ENCODE measurements at regions not wholly inside any gene's neighbourhood (a gene's known extent, or its start where the extent isn't known, plus 50 kb on each side); places are given as distances from the start of the nearest gene placed in this dataset.

DNA sequence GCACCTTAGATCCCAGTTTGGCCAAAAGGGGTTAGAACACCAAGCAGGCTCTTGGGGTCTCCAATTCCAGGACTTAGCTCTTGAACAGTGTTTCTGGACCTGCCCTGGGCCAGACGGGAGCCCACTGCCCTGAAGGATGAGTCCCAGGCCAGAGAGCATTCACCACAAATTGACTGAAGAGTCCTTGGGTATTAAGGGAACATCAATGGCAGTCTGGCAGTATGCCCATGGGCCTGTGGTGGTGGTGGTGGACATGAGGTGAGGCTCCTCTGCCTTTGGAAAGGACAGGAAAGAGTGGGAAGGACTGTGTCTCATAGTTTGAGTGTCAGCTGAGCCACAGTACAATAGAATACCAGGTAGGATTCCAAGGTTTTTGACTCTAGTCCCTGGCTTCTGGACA, 960.0 kb downstream of the DIPK2A start:
- ChIA-PET POLR2A (no interaction called here), CTCF (interaction anchor here (0.8 kb wide), 1 partner anchor 8 kb away, joined by 4 read pairs; no protein-coding TSS in a partner anchor)
- TF ChIP-seq, protein P1, sequence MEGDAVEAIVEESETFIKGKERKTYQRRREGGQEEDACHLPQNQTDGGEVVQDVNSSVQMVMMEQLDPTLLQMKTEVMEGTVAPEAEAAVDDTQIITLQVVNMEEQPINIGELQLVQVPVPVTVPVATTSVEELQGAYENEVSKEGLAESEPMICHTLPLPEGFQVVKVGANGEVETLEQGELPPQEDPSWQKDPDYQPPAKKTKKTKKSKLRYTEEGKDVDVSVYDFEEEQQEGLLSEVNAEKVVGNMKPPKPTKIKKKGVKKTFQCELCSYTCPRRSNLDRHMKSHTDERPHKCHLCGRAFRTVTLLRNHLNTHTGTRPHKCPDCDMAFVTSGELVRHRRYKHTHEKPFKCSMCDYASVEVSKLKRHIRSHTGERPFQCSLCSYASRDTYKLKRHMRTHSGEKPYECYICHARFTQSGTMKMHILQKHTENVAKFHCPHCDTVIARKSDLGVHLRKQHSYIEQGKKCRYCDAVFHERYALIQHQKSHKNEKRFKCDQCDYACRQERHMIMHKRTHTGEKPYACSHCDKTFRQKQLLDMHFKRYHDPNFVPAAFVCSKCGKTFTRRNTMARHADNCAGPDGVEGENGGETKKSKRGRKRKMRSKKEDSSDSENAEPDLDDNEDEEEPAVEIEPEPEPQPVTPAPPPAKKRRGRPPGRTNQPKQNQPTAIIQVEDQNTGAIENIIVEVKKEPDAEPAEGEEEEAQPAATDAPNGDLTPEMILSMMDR (IDR thresholded peaks at IDR 0.05; ENCODE audit: control extremely low read depth, extremely low read depth, low read depth, missing control alignments): no peak

GRCh38 chr3:144942093-144942837, 970.6 kb downstream of the DIPK2A start:
- POLR2A ChIA-PET: no interaction called here
- no peak for DNase-seq (ENCODE audit: extremely low spot score)
- TF ChIP-seq, protein P1 (IDR thresholded peaks at IDR 0.05; ENCODE audit: control extremely low read depth, extremely low read depth, low read depth, missing control alignments): no peak
- CTCF ChIA-PET: no interaction called here

More for the DNA sequence above, 960.0 kb downstream of the DIPK2A start:
- DNase-seq (ENCODE audit: extremely low spot score): no peak

DNA sequence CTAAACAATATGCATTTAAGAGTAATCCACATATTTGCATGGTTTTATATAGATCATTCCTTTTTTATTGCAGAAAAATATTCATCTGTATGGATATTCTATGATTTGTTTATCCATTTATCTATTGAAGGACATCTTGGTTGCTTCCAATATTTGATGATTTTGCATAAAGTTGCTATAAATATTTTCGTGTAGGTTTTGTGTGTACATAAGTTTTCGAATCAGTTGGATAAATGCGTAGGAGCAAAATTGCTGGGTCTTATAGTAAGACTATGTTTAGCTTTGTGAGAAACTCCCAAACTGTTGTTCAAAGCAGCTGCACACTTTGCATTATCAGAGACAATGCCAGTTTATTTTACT, 971.2 kb downstream of the DIPK2A start:
- ChIA-PET CTCF (no interaction called here), POLR2A (no interaction called here)
- TF ChIP-seq, protein P1 (IDR thresholded peaks at IDR 0.05; ENCODE audit: control extremely low read depth, extremely low read depth, low read depth, missing control alignments): no peak
- no peak for DNase-seq (ENCODE audit: extremely low spot score)

DNA sequence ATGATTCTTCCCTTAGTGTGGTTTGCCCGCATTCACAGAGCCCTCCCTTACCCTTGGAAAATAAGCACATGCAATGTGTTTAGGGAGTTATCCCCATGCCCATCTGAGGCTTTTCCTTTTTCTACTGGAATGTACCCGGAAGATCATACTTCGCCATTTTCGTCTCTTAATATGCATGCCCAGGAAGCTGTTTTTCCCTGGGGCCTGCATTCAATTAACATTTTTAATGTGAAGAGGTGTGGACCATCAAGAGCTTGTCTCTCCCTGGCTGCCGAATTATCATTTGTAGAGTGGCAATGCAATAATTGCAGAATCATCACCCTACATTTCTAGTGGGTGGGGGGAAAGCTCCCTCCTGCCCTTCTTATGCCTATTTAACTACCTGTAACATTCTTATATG, 976.3 kb downstream of the DIPK2A start:
- TF ChIP-seq, protein P1 (IDR thresholded peaks at IDR 0.05; ENCODE audit: control extremely low read depth, extremely low read depth, low read depth, missing control alignments): no peak
- ChIA-PET POLR2A (no interaction called here), CTCF (no interaction called here)
- DNase-seq (ENCODE audit: extremely low spot score): no peak

DNA sequence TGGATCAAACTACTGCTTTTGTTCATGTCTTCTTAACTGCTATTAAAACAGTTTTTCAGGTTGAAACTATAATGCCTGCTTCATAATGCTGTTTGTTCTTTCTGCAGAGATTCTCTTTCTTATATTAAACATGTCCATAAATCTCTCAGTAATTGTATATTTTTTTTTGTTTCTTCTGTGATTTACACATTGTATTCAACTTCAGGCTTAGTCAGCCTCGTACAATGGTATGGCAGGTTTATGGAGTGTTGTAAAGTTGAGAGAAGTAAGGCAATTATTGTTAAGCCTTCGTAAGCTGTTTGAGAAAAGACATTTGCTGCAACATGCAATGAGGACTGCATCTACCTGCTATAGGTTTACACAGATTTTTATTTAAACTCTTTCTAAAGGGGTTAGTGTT, 977.1 kb downstream of the DIPK2A start:
- CTCF ChIA-PET: no interaction called here
- TF ChIP-seq, protein P1 (IDR thresholded peaks at IDR 0.05; ENCODE audit: control extremely low read depth, extremely low read depth, low read depth, missing control alignments): no peak
- POLR2A ChIA-PET: no interaction called here
- DNase-seq (ENCODE audit: extremely low spot score): no peak

- DNase-seq (ENCODE audit: extremely low spot score): no peak
- ChIA-PET POLR2A (no interaction called here), CTCF (no interaction called here)
- TF ChIP-seq, protein P1 (IDR thresholded peaks at IDR 0.05; ENCODE audit: control extremely low read depth, extremely low read depth, low read depth, missing control alignments): no peak
These were observed 982.3 kb downstream of the DIPK2A start for GRCh38 chr3:144953959-144954358.

Measured in GM10248 (cell line).